ENCODE measurements at regions not wholly inside any gene's neighbourhood (a gene's known extent, or its start where the extent isn't known, plus 50 kb on each side); places are given as distances from the start of the nearest gene placed in this dataset.

DNA sequence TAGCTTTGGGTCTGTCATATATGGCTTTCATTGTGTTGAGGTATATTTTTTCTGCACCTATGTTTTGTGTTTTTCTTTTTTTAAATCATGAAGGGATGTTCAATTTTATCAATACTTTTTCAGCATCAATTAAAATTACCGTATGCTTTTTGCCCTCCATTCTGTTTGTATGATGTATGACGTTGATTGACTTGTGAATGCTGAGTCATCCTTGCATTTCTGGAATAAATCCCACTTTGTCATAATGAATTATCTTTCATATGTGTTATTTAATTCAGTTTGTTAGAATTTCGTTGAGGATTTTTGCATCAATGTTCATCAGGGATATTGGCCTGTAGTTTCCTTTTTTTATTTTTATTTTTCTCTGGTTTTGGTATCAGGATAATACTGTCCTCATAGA, 790.9 kb downstream of the TMEM182 start:
- no peaks in the 10 kb centered on the region for H3K36me3 Mint-ChIP-seq
- H3K27me3 Mint-ChIP-seq: no peaks in the 10 kb centered on the region
- no peaks in the 10 kb centered on the region for H3K4me1 Mint-ChIP-seq (ENCODE audit: unreplicated experiment)
- no peaks in the 10 kb centered on the region for H3K9me3 Mint-ChIP-seq
- TF ChIP-seq, protein P1, sequence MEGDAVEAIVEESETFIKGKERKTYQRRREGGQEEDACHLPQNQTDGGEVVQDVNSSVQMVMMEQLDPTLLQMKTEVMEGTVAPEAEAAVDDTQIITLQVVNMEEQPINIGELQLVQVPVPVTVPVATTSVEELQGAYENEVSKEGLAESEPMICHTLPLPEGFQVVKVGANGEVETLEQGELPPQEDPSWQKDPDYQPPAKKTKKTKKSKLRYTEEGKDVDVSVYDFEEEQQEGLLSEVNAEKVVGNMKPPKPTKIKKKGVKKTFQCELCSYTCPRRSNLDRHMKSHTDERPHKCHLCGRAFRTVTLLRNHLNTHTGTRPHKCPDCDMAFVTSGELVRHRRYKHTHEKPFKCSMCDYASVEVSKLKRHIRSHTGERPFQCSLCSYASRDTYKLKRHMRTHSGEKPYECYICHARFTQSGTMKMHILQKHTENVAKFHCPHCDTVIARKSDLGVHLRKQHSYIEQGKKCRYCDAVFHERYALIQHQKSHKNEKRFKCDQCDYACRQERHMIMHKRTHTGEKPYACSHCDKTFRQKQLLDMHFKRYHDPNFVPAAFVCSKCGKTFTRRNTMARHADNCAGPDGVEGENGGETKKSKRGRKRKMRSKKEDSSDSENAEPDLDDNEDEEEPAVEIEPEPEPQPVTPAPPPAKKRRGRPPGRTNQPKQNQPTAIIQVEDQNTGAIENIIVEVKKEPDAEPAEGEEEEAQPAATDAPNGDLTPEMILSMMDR (conservative IDR thresholded peaks at IDR 0.05): no peak
- no peak for DNase-seq (ENCODE audit: extremely low spot score, unreplicated experiment)
- no peak overlapping the region for H3K4me3 Mint-ChIP-seq
- H3K27ac Mint-ChIP-seq: no peak overlapping the region

DNA sequence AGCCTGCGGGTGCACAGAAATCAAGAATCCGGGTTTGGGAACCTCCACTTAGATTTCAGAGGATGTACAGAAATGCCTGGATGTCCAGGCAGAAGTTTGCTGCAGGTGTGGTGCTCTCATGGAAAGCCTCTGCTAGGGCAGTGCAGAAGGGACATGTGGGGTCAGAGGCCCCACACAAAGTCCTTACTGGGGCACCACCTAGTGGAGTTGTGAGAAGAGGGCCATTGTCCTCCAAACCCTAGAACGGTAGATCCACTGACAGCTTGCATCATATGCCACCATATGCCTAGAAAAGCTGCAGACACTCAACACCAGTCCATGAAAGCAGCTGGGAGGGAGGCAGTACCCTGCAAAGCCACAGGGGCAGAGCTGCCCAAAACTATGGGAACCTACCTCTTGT, 833.0 kb downstream of the TMEM182 start:
- H3K36me3 Mint-ChIP-seq: no peaks in the 10 kb centered on the region
- TF ChIP-seq, protein P1 (conservative IDR thresholded peaks at IDR 0.05): no peak
- H3K4me3 Mint-ChIP-seq: no peak overlapping the region
- no peak for DNase-seq (ENCODE audit: extremely low spot score, unreplicated experiment)
- H3K4me1 Mint-ChIP-seq (ENCODE audit: unreplicated experiment): no peaks in the 10 kb centered on the region
- H3K27ac Mint-ChIP-seq: no peak overlapping the region
- peaks cover 5% of the 10 kb centered on the region for H3K9me3 Mint-ChIP-seq
- no peaks in the 10 kb centered on the region for H3K27me3 Mint-ChIP-seq

DNA sequence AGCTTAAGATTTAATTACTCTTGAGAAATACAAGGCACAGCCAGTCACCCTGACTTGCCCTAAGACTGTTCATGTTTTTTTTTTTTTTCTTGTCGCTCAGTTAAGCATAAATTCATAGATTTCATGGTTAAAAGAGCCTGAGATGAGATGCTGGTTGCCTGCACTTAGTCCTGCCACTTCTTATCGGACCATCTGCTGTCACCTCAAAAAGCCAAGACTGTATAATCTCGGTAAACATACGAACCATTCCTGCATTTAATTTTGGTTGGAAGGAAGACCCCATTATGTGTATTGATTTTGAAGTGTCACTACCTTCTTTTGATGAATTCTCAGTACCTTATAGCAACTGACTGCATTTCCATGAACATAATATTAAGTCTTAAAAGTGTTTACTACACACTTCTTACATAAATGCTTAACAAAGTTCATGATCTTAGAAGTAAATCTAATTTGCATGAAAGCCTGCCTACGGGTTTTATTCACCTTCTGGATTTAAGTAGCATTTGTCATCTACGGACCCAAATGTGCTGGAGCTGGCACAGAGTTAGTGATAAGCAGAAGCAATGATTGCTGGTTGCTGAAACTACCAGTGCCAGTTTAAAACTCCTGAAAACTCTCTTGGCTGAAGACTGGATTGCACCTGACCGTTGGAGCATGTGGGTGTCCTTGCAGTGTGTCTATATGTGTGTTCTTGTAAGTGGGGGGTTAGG, 843.4 kb downstream of the TMEM182 start:
- Mint-ChIP-seq H3K4me3 (no peak overlapping the region), H3K4me1 (ENCODE audit: unreplicated experiment) (no peaks in the 10 kb centered on the region), H3K36me3 (no peaks in the 10 kb centered on the region), H3K9me3 (no peaks in the 10 kb centered on the region), H3K27me3 (no peaks in the 10 kb centered on the region), H3K27ac (no peak overlapping the region)
- TF ChIP-seq, protein P1 (conservative IDR thresholded peaks at IDR 0.05): no peak
- DNase-seq (ENCODE audit: extremely low spot score, unreplicated experiment): no peak

DNA sequence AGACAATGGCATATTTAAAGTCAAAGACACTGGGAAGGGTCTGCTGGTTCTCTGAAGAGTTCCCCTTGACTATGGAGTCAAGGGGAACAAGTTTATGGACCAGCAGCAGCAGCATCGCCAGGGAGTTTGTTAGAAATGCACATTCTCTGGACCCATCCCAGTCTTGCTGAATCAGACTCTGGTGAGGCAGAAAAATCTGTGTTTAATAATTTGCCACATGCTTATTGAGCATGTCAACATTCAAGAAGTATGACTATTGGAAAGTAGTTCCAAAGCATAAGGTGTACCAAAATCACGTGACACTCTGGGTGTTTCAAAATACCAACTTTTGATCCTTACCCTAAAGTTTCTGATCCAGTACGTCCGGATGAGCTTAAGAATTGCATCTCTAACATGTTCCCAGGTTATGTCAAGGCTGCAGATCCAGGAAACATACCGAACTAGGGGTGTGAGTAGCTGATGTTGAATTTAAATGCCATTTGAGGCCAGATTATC, 853.8 kb downstream of the TMEM182 start:
- TF ChIP-seq, protein P1 (conservative IDR thresholded peaks at IDR 0.05): no peak
- no peak overlapping the region for H3K4me3 Mint-ChIP-seq
- H3K27ac Mint-ChIP-seq: no peak overlapping the region
- H3K9me3 Mint-ChIP-seq: no peaks in the 10 kb centered on the region
- H3K4me1 Mint-ChIP-seq (ENCODE audit: unreplicated experiment): no peaks in the 10 kb centered on the region
- DNase-seq (ENCODE audit: extremely low spot score, unreplicated experiment): no peak
- H3K27me3 Mint-ChIP-seq: no peaks in the 10 kb centered on the region
- H3K36me3 Mint-ChIP-seq: no peaks in the 10 kb centered on the region

DNA sequence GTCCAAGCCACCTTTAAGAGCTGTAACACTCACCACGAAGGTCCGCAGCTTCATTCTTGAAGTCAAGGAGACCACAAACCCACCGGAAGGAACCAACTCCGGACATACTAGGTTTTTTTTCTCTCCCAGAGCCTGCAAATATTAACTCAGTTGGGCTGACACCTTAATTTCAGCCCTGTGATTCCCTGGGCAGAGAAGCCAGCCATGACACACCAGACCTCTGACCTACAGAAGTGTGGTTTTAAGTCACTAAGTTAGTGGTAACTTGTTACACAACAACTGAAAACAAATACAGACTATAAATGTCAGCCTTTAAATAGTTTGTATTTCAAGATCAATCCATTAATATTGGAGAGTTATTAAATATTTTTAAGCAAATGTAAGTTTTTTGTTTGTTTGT, 855.1 kb downstream of the TMEM182 start:
- H3K27me3 Mint-ChIP-seq: no peaks in the 10 kb centered on the region
- H3K4me1 Mint-ChIP-seq (ENCODE audit: unreplicated experiment): no peaks in the 10 kb centered on the region
- H3K4me3 Mint-ChIP-seq: no peak overlapping the region
- H3K36me3 Mint-ChIP-seq: no peaks in the 10 kb centered on the region
- DNase-seq (ENCODE audit: extremely low spot score, unreplicated experiment): no peak
- no peaks in the 10 kb centered on the region for H3K9me3 Mint-ChIP-seq
- no peak overlapping the region for H3K27ac Mint-ChIP-seq
- TF ChIP-seq, protein P1 (conservative IDR thresholded peaks at IDR 0.05): no peak

Data from type B pancreatic cell (in vitro differentiated cells).